A673 (cell line): ENCODE measurements at regions not wholly inside any gene's neighbourhood (a gene's known extent, or its start where the extent isn't known, plus 50 kb on each side); places are given as distances from the start of the nearest gene placed in this dataset.
A peak's percentile ranks its signal among the peaks of the same experiment; 100 is the strongest.

Experiments
- BruUV-seq: library from RNA; stranded (reverse); fragments of 400-500 nt; replicated peaks from 2 replicates; lab custom pipeline; 2021; lab: Mats Ljungman, UMichigan
- CTCF ChIA-PET: fragments of 300-600 bp; sonication (Branson Sonifier 250); formaldehyde crosslinking; loops from one replicate; lab custom pipeline; 2022; ENCODE audit warnings: antibody characterized with exemption; lab: Charles Lee
- POLR2A ChIA-PET: fragments of 300-600 bp; sonication (Branson Sonifier 250); formaldehyde crosslinking; loops from one replicate; lab custom pipeline; 2022; ENCODE audit warnings: antibody characterized with exemption; ENCODE audit not compliant: low non-redundant PET; lab: Charles Lee
- DNase-seq: peaks from one replicate; pipeline ENCODE4 v3.0.0-alpha.2; 2015; ENCODE audit warnings: low spot score
- H3K27ac ChIP-seq: fragments of 200-600 bp; sonication (generic); 2 replicates; pipeline ENCODE4 v1.5.1; 2016; ENCODE audit warnings: mixed run types, low read depth, mild to moderate bottlenecking, mixed read lengths, antibody characterized with exemption, low read length; ENCODE audit not compliant: poor library complexity, severe bottlenecking
- H3K27me3 ChIP-seq: fragments of 200-600 bp; sonication (generic); replicated peaks from 2 replicates; pipeline ENCODE4 v1.6.1; 2017; ENCODE audit warnings: mixed run types, low read depth, mild to moderate bottlenecking, mixed read lengths, antibody characterized with exemption, low read length; ENCODE audit not compliant: insufficient read depth, poor library complexity
- H3K36me3 ChIP-seq: fragments of 200-600 bp; sonication (generic); 2 replicates; pipeline ENCODE4 v1.6.1; 2016; ENCODE audit warnings: mixed run types, mild to moderate bottlenecking, mixed read lengths, antibody characterized with exemption, low read length; ENCODE audit not compliant: insufficient read depth, poor library complexity, severe bottlenecking
- H3K4me1 ChIP-seq: fragments of 200-600 bp; sonication (generic); 2 replicates; pipeline ENCODE4 v1.6.1; 2017; ENCODE audit warnings: mixed run types, mild to moderate bottlenecking, mixed read lengths, antibody characterized with exemption, low read length; ENCODE audit not compliant: insufficient read depth, poor library complexity, severe bottlenecking
- H3K4me3 ChIP-seq: fragments of 200-600 bp; sonication (generic); 2 replicates; pipeline ENCODE4 v1.5.1; 2016; ENCODE audit warnings: low read depth, mixed run types, mild to moderate bottlenecking, mixed read lengths, low read length; ENCODE audit not compliant: poor library complexity, severe bottlenecking
- H3K9me3 ChIP-seq: fragments of 200-600 bp; sonication (generic); 2 replicates; pipeline ENCODE4 v1.6.1; 2016; ENCODE audit warnings: mixed run types, low read depth, mild to moderate bottlenecking, mixed read lengths, antibody characterized with exemption, low read length; ENCODE audit not compliant: poor library complexity, severe bottlenecking
- EZH2 ChIP-seq: fragments of 200-600 bp; sonication (generic); IDR thresholded peaks from 2 replicates; pipeline ENCODE4 v1.6.1; 2017; ENCODE audit warnings: borderline replicate concordance, low read depth, mild to moderate bottlenecking, mixed read lengths, antibody characterized with exemption, low read length; ENCODE audit not compliant: poor library complexity, severe bottlenecking
- intact Hi-C: fragments of 100-400 bp; cut with micrococcal nuclease; formaldehyde crosslinking; loops from one replicate; pipeline ENCODE4 v1.10.0; 2022; ENCODE audit not compliant: unreplicated experiment
- TF ChIP-seq, protein P1 (sequence below): fragments of 300-800, 200-600 bp; sonication (generic); conservative IDR thresholded peaks from 2 replicates; pipeline ENCODE4 v1.5.1; 2017; ENCODE audit warnings: low read depth, mild to moderate bottlenecking, antibody characterized with exemption, low read length, moderate library complexity, mixed read lengths

DNA sequence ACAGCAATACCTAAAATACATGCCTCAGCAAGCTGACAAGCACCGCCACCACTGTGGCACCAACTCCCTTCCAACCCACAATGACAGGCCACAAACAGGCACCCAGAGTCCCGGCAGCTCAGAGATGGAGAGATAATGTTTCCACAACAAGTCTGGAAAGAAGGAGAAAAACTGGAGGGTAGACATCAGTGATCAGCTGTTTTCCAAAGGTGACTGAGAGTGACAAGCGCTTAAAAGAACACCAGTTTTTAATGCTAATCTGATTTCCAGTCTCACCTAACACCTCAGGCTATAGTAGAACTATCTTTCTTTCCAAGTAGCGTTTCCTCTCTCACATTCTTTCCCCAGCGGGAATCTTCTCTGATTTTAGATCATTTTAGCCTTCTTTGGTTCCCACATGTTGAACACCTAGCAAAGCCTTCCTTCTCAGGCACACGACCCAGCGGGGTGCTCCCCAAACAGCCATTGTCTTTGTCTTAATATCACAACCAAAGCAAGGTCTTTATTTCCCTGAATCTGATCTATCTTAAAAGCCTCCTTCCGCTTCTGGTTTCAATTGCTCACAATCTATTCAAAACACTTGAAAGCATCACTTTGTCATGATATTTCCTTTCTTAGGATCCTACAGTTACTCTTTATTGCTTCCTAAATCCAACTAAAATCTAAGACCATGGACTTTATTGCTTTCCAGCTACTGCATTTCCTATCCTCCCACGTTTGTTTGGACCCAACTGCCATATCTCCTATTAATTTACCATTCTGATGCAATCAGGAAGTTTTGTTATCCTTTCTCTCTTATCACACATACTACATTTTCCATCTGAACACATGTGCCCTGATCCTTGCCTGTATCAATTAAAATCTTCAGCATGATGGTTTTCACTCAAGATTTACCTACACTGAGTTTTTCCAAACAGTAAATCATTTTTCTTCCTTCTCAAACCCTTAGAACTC lies 282.7 kb downstream of the ADGB start:
- H3K9me3 ChIP-seq, result no peaks in the 10 kb centered on the region
- peak overlapping the region; percentile 17 for H3K27ac ChIP-seq
- TF ChIP-seq EZH2, result no peak
- TF ChIP-seq, protein P1, sequence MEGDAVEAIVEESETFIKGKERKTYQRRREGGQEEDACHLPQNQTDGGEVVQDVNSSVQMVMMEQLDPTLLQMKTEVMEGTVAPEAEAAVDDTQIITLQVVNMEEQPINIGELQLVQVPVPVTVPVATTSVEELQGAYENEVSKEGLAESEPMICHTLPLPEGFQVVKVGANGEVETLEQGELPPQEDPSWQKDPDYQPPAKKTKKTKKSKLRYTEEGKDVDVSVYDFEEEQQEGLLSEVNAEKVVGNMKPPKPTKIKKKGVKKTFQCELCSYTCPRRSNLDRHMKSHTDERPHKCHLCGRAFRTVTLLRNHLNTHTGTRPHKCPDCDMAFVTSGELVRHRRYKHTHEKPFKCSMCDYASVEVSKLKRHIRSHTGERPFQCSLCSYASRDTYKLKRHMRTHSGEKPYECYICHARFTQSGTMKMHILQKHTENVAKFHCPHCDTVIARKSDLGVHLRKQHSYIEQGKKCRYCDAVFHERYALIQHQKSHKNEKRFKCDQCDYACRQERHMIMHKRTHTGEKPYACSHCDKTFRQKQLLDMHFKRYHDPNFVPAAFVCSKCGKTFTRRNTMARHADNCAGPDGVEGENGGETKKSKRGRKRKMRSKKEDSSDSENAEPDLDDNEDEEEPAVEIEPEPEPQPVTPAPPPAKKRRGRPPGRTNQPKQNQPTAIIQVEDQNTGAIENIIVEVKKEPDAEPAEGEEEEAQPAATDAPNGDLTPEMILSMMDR, result no peak
- ChIA-PET POLR2A (interaction anchor here (0.6 kb wide), 1 partner anchor 1125 kb away, joined by 3 read pairs; no protein-coding TSS in a partner anchor), CTCF (no interaction called here)
- no peaks in the 10 kb centered on the region for H3K36me3 ChIP-seq
- no peaks in the 10 kb centered on the region for H3K27me3 ChIP-seq
- DNase-seq, result peak; percentile 96
- intact Hi-C loops, result loop anchor here (10.0 kb wide), 1 partner anchor 323 kb away; the partner anchor contains the start of gene STXBP5
- H3K4me3 ChIP-seq, result no peak overlapping the region
- BruUV-seq, result no TSS peak
- H3K4me1 ChIP-seq, result peaks cover 23% of the 10 kb centered on the region

DNA sequence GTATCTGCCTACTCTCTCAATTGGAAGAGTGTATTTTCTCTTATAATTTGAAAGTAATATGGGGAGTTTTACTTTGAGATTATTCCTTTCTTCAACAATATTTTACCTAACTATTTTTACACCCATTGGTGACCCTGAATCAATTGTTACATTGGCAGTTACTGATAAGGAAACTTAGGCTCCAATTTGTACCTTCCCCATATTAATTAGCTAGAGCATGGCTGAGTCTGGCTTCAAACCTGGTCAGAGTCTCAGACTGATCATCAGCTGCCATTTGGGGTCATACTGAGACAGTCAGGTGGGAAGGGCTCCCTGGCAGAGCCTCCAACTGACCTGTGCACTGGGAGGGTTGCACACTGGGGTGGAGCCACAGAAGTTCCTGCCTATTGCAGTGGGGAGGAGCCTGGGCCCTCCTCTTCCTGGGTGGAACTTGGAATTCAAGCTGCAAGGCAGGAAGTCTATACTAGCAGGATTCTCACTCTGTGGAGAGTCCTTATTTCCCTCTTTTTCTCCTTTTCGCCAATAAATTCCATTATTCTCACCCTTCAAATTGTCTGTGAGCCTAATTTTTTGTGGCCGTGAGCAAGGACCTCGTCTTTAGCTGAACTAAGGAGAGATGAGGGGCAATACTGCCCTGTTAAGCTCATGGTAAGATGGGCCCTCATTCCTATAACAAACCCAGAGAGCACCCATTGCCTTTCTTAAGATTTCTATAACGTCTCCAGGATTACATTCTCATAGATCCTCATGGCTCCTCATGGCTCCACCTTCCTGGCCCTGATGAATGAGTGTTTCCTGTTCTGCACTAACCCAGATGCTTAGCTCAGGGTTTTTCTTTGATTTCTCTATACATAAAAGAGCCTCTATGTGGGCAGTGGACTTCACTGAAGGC lies 285.1 kb downstream of the ADGB start:
- CTCF ChIA-PET, result no interaction called here
- Histone ChIP-seq H3K27me3 (no peaks in the 10 kb centered on the region), H3K36me3 (no peaks in the 10 kb centered on the region), H3K9me3 (no peaks in the 10 kb centered on the region), H3K4me1 (peaks cover 23% of the 10 kb centered on the region), H3K4me3 (no peak overlapping the region), H3K27ac (no peak overlapping the region)
- no peak for TF ChIP-seq EZH2
- TF ChIP-seq, protein P1, result no peak
- POLR2A ChIA-PET, result no interaction called here
- intact Hi-C loops, result loop anchor here (10.0 kb wide), 1 partner anchor 321 kb away; the partner anchor contains the start of gene STXBP5
- no peak for DNase-seq
- BruUV-seq, result no TSS peak

DNA sequence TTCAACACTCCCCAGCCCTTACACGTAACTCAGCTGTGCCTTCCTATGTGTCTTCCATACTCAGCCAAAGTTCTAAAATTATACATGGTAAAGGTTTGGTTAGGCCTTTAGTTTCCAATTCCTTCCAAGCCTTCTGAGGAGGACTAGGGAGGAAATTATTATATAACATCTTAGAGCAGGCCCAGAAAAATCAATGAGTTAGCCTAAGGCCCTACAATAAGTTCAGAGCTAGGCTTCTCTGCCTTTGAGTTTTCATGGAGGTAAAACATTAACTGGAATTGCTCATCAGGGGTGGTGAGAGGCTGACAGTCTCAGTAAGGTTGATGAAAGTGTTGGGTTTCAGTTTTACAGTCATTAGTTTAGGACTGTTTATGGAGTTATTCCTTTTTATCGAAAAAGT lies 286.0 kb downstream of the ADGB start:
- DNase-seq, result no peak
- Histone ChIP-seq H3K4me1 (peaks cover 23% of the 10 kb centered on the region), H3K27ac (no peak overlapping the region), H3K27me3 (no peaks in the 10 kb centered on the region), H3K9me3 (no peaks in the 10 kb centered on the region), H3K4me3 (no peak overlapping the region), H3K36me3 (no peaks in the 10 kb centered on the region)
- ChIA-PET POLR2A (no interaction called here), CTCF (no interaction called here)
- intact Hi-C loops, result loop anchor here (10.0 kb wide), 1 partner anchor 320 kb away; the partner anchor contains the start of gene STXBP5
- no peak for TF ChIP-seq EZH2
- TF ChIP-seq, protein P1, result no peak
- no TSS peak for BruUV-seq
